ENCODE measurements at regions not wholly inside any gene's neighbourhood (a gene's known extent, or its start where the extent isn't known, plus 50 kb on each side); places are given as distances from the start of the nearest gene placed in this dataset.

DNA sequence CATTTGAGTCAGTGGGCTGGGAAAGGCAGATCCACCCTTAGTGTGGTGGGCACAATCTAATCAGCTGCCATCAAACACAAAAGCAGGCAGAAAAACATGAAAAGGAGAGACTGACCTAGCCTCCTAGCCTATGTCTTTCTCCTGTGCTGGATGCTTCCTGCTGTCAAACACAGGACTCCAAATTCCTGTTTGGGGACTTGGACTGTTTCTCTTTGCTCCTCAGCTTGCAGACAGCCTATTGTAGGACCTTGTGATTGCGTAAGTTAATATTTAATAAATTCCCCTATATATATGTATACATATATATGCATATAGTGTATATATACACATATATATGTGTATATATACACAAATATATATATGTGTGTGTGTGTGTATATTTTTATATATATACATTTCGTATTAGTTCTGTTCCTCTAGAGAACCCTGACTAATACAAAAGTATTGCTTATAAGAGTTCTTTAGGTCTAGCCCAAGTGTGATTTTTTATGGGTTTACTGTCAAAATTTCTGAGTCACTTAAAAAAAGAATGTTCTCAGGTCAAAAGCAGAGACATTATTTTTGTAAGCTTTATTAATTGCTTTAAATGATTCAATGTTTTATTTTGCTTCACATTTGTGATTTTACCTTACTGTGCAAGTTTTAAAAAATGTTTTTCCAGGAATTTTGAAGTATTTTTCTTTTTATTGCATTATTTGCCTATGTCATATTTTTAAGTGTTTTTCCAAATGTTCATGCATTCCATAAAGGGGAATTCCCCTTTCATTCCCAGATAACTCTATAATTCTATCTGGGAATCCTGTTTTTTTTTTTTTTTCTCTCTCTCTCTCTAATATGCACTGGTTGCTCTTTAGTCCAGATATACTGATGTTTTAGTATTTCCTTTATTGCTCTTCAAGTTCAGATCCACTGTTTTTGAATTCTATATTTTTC lies 92.1 kb upstream of the ADAMTS5 start:
- TF ChIP-seq, protein P1, sequence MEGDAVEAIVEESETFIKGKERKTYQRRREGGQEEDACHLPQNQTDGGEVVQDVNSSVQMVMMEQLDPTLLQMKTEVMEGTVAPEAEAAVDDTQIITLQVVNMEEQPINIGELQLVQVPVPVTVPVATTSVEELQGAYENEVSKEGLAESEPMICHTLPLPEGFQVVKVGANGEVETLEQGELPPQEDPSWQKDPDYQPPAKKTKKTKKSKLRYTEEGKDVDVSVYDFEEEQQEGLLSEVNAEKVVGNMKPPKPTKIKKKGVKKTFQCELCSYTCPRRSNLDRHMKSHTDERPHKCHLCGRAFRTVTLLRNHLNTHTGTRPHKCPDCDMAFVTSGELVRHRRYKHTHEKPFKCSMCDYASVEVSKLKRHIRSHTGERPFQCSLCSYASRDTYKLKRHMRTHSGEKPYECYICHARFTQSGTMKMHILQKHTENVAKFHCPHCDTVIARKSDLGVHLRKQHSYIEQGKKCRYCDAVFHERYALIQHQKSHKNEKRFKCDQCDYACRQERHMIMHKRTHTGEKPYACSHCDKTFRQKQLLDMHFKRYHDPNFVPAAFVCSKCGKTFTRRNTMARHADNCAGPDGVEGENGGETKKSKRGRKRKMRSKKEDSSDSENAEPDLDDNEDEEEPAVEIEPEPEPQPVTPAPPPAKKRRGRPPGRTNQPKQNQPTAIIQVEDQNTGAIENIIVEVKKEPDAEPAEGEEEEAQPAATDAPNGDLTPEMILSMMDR (IDR thresholded peaks at IDR 0.05; ENCODE audit: insufficient read depth, low read depth, low read length), result no peak
- no peak for TF ChIP-seq EZH2 (IDR thresholded peaks at IDR 0.05; ENCODE audit: insufficient read depth, low read length)
